Activated CD8-positive, alpha-beta memory T cell treated with anti-CD3 and anti-CD28 coated beads, Interleukin-2, amount 50 U/mL, for 24 hours (primary cell): ENCODE measurements at regions not wholly inside any gene's neighbourhood (a gene's known extent, or its start where the extent isn't known, plus 50 kb on each side); places are given as distances from the start of the nearest gene placed in this dataset.
A peak's percentile ranks its signal among the peaks of the same experiment; 100 is the strongest.

Experiments used
- DNase-seq: peaks from one replicate; pipeline ENCODE4 v3.0.0-alpha.2; 2020; ENCODE audit errors: extremely low read depth

GRCh38 chr14:100638211-100638855, 51.1 kb upstream of the BEGAIN start:
- no peak for DNase-seq

- DNase-seq: no peak
These were observed 52.1 kb upstream of the BEGAIN start for GRCh38 chr14:100639280-100639679.

GRCh38 chr14:100640471-100641273, 53.5 kb upstream of the BEGAIN start:
- DNase-seq: peak; percentile 59

DNA sequence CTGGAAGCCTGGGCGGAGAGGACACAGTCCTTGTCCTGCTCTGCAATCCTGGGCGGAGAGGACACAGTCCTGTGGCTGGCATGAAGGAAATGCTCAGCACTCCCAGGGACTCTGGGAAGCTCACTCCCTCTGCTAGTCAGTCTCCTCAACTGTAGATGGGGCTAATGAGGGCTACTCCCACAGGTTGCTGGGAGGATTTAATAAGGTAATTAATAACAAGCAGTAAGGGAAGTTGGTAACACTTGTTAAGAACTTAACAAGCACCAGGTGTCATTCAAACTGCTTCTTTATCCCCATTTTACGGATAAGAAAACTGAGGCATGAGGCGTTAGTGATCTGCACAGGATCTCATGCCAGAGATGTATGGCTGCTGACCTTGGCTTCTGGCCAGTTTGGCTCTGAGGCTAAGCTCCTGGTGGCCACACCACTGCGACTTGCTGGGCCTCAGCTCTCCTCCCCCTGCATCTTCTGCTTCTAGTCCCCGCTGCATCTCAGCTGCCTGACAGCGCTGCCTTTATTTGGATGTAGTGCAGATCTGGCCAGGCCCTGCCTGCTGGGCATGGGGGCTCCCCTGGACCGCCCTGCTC, 54.1 kb upstream of the BEGAIN start:
- DNase-seq: no peak

DNA sequence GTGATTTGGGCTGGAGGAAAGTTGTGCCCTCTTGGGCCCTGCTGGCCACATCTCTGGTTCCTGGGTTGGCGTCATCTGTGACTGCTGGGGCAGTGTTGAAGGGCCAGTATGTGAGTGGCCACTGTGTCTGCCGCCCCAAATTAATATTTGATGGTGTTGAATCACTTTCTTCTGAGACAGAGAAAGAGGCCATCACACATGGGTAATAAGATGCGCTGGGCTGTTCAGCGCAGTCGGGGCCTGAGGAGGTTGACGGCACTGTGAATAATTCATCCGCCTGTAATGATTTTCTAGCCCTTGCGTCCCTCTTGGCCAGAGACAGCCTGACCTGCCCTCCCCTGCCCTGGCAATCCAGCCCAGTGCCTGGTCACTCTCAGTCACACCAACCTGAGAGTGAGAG, 56.2 kb upstream of the BEGAIN start:
- no peak for DNase-seq

GRCh38 chr14:100644383-100644782, 57.2 kb upstream of the BEGAIN start:
- DNase-seq: no peak

GRCh38 chr14:100644784-100645183, 57.6 kb upstream of the BEGAIN start:
- DNase-seq: no peak

- DNase-seq: peak; percentile 70
These were observed 58.2 kb upstream of the BEGAIN start for GRCh38 chr14:100645196-100645981.

- DNase-seq: no peak
These were observed 58.7 kb upstream of the BEGAIN start for GRCh38 chr14:100645982-100646314.

- DNase-seq: no peak
These were observed 61.4 kb upstream of the BEGAIN start for GRCh38 chr14:100648474-100649172.

- no peak for DNase-seq
These were observed 61.9 kb upstream of the BEGAIN start for GRCh38 chr14:100649173-100649519.

GRCh38 chr14:100651999-100652508, 64.8 kb upstream of the BEGAIN start:
- no peak for DNase-seq

GRCh38 chr14:100652744-100653143, 65.5 kb upstream of the BEGAIN start:
- no peak for DNase-seq

DNA sequence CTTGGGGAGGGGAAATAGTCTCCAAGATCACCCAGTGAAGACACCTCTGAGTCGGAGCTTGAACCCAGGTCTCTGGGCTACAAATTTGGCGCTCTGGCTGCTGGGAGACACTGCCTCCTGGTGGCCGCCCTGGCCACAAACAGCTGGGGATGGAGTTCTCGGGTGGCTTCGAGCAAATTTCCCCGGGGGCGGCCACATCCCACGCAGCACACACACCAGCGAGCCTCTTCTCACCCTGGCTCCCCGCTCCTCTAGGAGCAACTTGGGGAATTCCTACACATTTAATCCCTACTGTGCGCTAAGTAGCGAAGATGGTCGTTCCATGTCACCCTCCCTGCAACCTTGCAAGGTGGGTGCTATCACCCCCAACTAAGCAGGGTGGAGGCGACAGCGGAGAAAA, 66.2 kb upstream of the BEGAIN start:
- no peak for DNase-seq

DNA sequence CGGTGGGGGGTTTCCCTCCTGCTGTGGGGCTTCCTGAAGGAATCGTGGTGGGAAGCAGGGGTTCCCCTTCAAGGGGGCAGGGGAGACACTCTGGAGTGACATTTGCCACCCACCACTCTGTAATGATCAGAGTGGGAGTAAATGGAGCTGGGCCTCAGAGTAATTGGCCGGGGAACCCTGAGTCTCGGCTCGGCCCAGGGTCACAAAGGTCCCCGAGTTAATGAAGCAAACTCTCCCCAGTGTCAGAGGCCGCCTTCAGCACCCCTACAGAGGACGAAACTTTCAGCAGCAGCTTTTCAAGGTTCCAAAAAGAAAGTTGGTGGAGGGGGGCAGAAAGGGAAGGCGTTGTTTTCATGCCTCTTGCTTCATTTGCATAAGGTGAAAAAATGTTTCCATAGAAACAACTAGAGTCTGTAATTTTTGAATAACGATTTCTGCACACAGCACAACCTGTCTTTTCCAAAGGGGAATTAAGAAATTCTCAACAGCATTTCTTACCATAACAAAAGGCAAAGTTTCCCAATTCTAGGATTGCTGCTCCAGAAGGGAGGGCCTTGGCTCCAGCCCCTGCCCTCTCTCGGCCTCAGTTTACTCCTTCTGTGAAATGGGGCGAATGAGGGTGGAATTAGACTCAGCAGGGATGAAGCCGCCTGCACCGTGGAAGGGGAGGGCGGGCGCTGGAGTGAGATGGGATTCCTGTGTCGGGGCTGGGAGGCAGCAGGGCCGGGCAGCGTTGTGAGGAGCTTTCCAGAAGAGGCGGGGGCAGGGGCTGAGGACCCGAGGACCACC, 67.0 kb upstream of the BEGAIN start:
- no peak for DNase-seq

DNA sequence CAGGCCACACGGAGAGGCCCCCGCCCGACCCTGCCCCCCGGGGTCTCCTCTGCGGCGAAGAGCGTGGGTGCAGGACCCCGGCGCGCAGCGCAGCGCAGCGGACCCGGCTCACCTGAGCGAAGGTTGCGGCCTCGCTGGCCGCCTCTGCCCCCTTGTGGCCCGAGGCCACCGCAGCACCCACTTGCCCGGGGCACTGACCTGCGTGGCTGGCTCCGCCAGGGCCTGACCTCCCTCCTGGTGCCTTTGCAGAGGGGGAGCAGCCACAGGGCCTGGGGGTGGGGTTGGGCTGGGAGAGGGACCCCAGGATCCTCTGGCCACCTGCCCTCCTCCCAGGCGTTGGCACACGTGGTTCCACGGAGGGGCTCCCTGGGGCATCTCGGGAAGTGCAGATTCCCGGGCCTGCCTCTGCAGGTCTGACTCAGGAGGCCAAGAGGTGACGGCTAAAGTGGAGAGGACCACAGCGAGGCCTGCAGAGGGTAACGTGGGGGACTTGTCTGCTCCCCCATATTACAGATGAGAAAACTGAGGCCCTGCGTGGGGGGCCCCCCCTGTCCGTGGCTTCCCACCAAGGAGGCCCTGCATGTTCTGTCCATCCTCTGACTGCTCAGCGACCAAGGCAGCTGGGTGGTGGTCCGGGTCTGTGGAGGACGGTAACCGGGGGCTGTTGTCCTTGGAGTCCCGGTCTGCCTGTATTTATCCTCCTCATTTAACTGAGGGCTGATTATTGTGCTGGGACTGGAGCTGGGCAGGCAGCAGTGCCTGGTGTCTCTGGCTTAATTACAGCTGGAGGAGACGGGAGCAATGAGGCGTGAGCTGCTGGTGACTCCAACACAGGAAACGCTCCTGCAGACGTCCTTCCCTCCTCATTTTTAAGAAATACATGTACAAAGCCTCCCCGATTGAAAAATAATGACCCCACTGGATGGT, 67.9 kb upstream of the BEGAIN start:
- DNase-seq: no peak

- DNase-seq: no peak
These were observed 68.5 kb upstream of the BEGAIN start for GRCh38 chr14:100655741-100656085.

DNA sequence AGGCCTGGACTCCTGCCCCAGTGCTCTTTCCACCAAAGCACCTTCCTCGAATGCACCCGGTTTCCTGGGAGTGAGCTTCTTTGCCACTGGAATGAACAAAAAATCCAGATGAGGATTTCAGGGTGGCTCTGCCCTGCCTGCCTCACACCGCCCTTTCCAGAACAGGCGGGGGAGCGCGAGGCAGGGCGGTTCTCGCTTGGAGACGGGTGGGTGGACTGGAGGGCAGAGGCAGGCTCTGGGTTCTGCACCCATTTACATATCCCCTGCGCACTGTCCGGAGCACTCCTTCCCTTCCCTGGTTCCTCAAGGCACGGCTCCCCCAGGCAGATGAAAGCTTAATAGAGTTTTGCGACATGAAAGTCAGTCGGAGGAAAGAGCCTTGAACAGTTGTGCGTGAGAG, 69.7 kb upstream of the DLK1 start:
- no peak for DNase-seq

- no peak for DNase-seq
These were observed 68.9 kb upstream of the DLK1 start for GRCh38 chr14:100657780-100658179.
